ENCODE measurements at regions not wholly inside any gene's neighbourhood (a gene's known extent, or its start where the extent isn't known, plus 50 kb on each side); places are given as distances from the start of the nearest gene placed in this dataset.
"Not testable (repeated sequence)": the region's sequence is repeated elsewhere in the genome, so short reads cannot be mapped to it uniquely, and the experiment has no call there.

DNA sequence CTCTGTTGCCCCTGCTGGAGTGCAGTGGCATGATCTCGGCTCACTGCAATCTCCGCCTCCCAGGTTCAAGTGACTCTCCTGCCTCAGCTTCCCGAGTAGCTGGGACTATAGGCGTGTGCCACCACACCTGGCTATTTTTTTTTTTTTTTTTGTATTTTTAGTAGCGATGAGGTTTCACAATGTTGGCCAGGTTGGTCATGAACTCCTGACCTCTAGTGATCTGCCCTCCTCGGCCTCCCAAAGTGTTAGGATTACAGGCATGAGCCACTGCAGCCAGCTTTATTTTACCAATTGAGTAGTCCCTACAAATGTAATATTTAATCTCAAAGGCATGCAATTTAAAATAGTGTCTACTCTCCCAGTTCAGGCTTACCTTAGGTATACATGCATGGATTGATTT, 1487.2 kb upstream of the WWC1 start:
- no CpG with 5 or more reads among the region's 6 CpGs for WGBS (ENCODE audit: extremely low coverage, insufficient coverage, insufficient read length)
- H3K79me1 ChIP-seq (ENCODE audit: low read length); H2AK5ac ChIP-seq (ENCODE audit: low read length); DNase-seq; H3K79me2 ChIP-seq (ENCODE audit: control insufficient read depth, insufficient read depth, low read length, poor library complexity); H3K4me2 ChIP-seq (ENCODE audit: low read length); H3K23ac ChIP-seq (ENCODE audit: low read length); H3K4me1 ChIP-seq (ENCODE audit: control insufficient read depth in 1 of 2, insufficient read depth in 2 of 2, low read length in 2 of 2); H3K27ac ChIP-seq (ENCODE audit: low read depth, low read length); H3K14ac ChIP-seq (ENCODE audit: low read length); H2AFZ ChIP-seq (ENCODE audit: insufficient read depth, low read length, poor library complexity); H3K9me3 ChIP-seq (ENCODE audit: insufficient read depth, low read depth, low read length); H4K12ac ChIP-seq (ENCODE audit: low read depth, low read length); H3K4ac ChIP-seq (ENCODE audit: low read depth, low read length); H3K4me3 ChIP-seq (ENCODE audit: low read depth, low read length); H2BK12ac ChIP-seq (ENCODE audit: low read length); H3K27me3 ChIP-seq (ENCODE audit: insufficient read depth, low read length); H2BK5ac ChIP-seq (ENCODE audit: low read depth, low read length, poor library complexity); H3K36me3 ChIP-seq (ENCODE audit: control insufficient read depth in 1 of 2, insufficient read depth in 2 of 2, low read length in 2 of 2); H4K91ac ChIP-seq (ENCODE audit: low read depth, low read length); H3K9ac ChIP-seq (ENCODE audit: low read length); H3K18ac ChIP-seq (ENCODE audit: low read length); H4K8ac ChIP-seq (ENCODE audit: low read depth, low read length); H2BK120ac ChIP-seq (ENCODE audit: insufficient read depth, low read length, poor library complexity): not testable (repeated sequence)

GRCh38 chr5:166804693-166805092, 1486.8 kb upstream of the WWC1 start:
- not testable (repeated sequence) for H2AK5ac ChIP-seq (ENCODE audit: low read length)

GRCh38 chr5:166810093-166810658, 1481.3 kb upstream of the WWC1 start:
- H2BK120ac ChIP-seq (ENCODE audit: insufficient read depth, low read length, poor library complexity); H3K23ac ChIP-seq (ENCODE audit: low read length); H2AFZ ChIP-seq (ENCODE audit: insufficient read depth, low read length, poor library complexity); H3K79me2 ChIP-seq (ENCODE audit: control insufficient read depth, insufficient read depth, low read length, poor library complexity); H3K27ac ChIP-seq (ENCODE audit: low read depth, low read length); H3K14ac ChIP-seq (ENCODE audit: low read length); H2BK12ac ChIP-seq (ENCODE audit: low read length); H3K9me3 ChIP-seq (ENCODE audit: insufficient read depth, low read depth, low read length); H2AK5ac ChIP-seq (ENCODE audit: low read length); H2BK5ac ChIP-seq (ENCODE audit: low read depth, low read length, poor library complexity); H4K12ac ChIP-seq (ENCODE audit: low read depth, low read length); H3K4me2 ChIP-seq (ENCODE audit: low read length); DNase-seq; H4K8ac ChIP-seq (ENCODE audit: low read depth, low read length); H3K36me3 ChIP-seq (ENCODE audit: control insufficient read depth in 1 of 2, insufficient read depth in 2 of 2, low read length in 2 of 2); H3K18ac ChIP-seq (ENCODE audit: low read length); H3K4me3 ChIP-seq (ENCODE audit: low read depth, low read length); H4K91ac ChIP-seq (ENCODE audit: low read depth, low read length); H3K4ac ChIP-seq (ENCODE audit: low read depth, low read length); H3K4me1 ChIP-seq (ENCODE audit: control insufficient read depth in 1 of 2, insufficient read depth in 2 of 2, low read length in 2 of 2); H3K9ac ChIP-seq (ENCODE audit: low read length); H3K27me3 ChIP-seq (ENCODE audit: insufficient read depth, low read length); H3K79me1 ChIP-seq (ENCODE audit: low read length): not testable (repeated sequence)
- no CpG with 5 or more reads among the region's 28 CpGs for WGBS (ENCODE audit: extremely low coverage, insufficient coverage, insufficient read length)

More at GRCh38 chr5:166804693-166805092, 1486.8 kb upstream of the WWC1 start:
- H3K27me3 ChIP-seq (ENCODE audit: insufficient read depth, low read length); H3K27ac ChIP-seq (ENCODE audit: low read depth, low read length); H4K12ac ChIP-seq (ENCODE audit: low read depth, low read length); H3K4me2 ChIP-seq (ENCODE audit: low read length); H3K18ac ChIP-seq (ENCODE audit: low read length); H3K36me3 ChIP-seq (ENCODE audit: control insufficient read depth in 1 of 2, insufficient read depth in 2 of 2, low read length in 2 of 2); H3K79me1 ChIP-seq (ENCODE audit: low read length); H3K23ac ChIP-seq (ENCODE audit: low read length); DNase-seq; H3K79me2 ChIP-seq (ENCODE audit: control insufficient read depth, insufficient read depth, low read length, poor library complexity); H4K8ac ChIP-seq (ENCODE audit: low read depth, low read length); H3K4me3 ChIP-seq (ENCODE audit: low read depth, low read length); H3K4ac ChIP-seq (ENCODE audit: low read depth, low read length); H4K91ac ChIP-seq (ENCODE audit: low read depth, low read length); H3K9me3 ChIP-seq (ENCODE audit: insufficient read depth, low read depth, low read length); H3K14ac ChIP-seq (ENCODE audit: low read length); H2BK5ac ChIP-seq (ENCODE audit: low read depth, low read length, poor library complexity); H2BK120ac ChIP-seq (ENCODE audit: insufficient read depth, low read length, poor library complexity); H3K4me1 ChIP-seq (ENCODE audit: control insufficient read depth in 1 of 2, insufficient read depth in 2 of 2, low read length in 2 of 2); H3K9ac ChIP-seq (ENCODE audit: low read length); H2AFZ ChIP-seq (ENCODE audit: insufficient read depth, low read length, poor library complexity); H2BK12ac ChIP-seq (ENCODE audit: low read length): not testable (repeated sequence)
- no CpG with 5 or more reads among the region's 6 CpGs for WGBS (ENCODE audit: extremely low coverage, insufficient coverage, insufficient read length)

DNA sequence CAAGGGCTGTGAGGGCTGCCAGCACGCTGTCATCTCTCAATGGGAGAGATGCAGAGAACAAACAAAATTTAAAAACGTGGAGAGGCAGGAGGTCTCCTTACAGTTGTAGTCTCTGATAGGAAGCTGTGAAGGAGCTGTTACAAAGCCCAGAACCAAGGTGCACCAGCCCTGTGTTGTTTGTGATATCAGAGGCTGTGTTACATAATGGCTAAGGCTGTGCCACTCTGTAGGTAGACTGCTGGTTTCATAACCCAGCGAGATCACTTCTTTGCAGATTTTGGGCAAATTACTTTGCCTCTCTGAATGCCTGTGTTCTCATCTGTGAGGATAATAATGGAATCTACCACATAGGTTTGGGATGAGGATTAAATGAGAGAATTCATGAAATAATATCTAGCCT, 1480.7 kb upstream of the WWC1 start:
- Histone ChIP-seq H3K9ac (ENCODE audit: low read length) (no peak overlapping the region), H3K27me3 (ENCODE audit: insufficient read depth, low read length) (no peaks in the 10 kb centered on the region), H2AFZ (ENCODE audit: insufficient read depth, low read length, poor library complexity) (no peak overlapping the region), H2BK5ac (ENCODE audit: low read depth, low read length, poor library complexity) (no peak overlapping the region), H3K4me3 (ENCODE audit: low read depth, low read length) (no peak overlapping the region), H3K36me3 (ENCODE audit: control insufficient read depth in 1 of 2, insufficient read depth in 2 of 2, low read length in 2 of 2) (no peaks in the 10 kb centered on the region), H3K9me3 (ENCODE audit: insufficient read depth, low read depth, low read length) (peaks cover 4% of the 10 kb centered on the region), H2BK12ac (ENCODE audit: low read length) (no peak overlapping the region), H3K79me2 (ENCODE audit: control insufficient read depth, insufficient read depth, low read length, poor library complexity) (no peaks in the 10 kb centered on the region), H3K4me1 (ENCODE audit: control insufficient read depth in 1 of 2, insufficient read depth in 2 of 2, low read length in 2 of 2) (no peaks in the 10 kb centered on the region), H4K12ac (ENCODE audit: low read depth, low read length) (no peak overlapping the region), H3K14ac (ENCODE audit: low read length) (no peak overlapping the region), H3K4ac (ENCODE audit: low read depth, low read length) (no peak overlapping the region), H3K23ac (ENCODE audit: low read length) (no peak overlapping the region), H3K4me2 (ENCODE audit: low read length) (no peak overlapping the region), H3K79me1 (ENCODE audit: low read length) (no peaks in the 10 kb centered on the region), H2BK120ac (ENCODE audit: insufficient read depth, low read length, poor library complexity) (no peak overlapping the region), H4K8ac (ENCODE audit: low read depth, low read length) (no peak overlapping the region), H4K91ac (ENCODE audit: low read depth, low read length) (no peak overlapping the region), H3K18ac (ENCODE audit: low read length) (no peak overlapping the region), H3K27ac (ENCODE audit: low read depth, low read length) (no peak overlapping the region), H2AK5ac (ENCODE audit: low read length) (no peak overlapping the region)
- WGBS (ENCODE audit: extremely low coverage, insufficient coverage, insufficient read length), result no CpG with 5 or more reads among the region's 3 CpGs
- DNase-seq, result no peak

Measured in trophoblast cell (in vitro differentiated cells and primary cell).